DND-41 (cell line): ENCODE measurements at regions not wholly inside any gene's neighbourhood (a gene's known extent, or its start where the extent isn't known, plus 50 kb on each side); places are given as distances from the start of the nearest gene placed in this dataset.
A peak's percentile ranks its signal among the peaks of the same experiment; 100 is the strongest.

Experiments used
- ATAC-seq: fragments of 200-7000 bp; cut with Tn5 transposase; 3 replicates; pipeline ENCODE4 v1.9.1; 2021; ENCODE audit warnings: low read depth; ENCODE audit not compliant: insufficient read depth
- DNase-seq: peaks from one replicate; pipeline ENCODE4 v3.0.0-alpha.2; 2020
- H2AFZ ChIP-seq: 2 replicates; pipeline ENCODE4 v1.6.0; 2012; ENCODE audit warnings: low read depth, low read length
- H3K27ac ChIP-seq: 2 replicates; pipeline ENCODE4 v1.5.1; 2012; ENCODE audit warnings: low read length, inconsistent platforms
- H3K27me3 ChIP-seq: fragments of 200-600 bp; sonication (generic); 2 replicates; pipeline ENCODE4 v1.6.0; 2012; ENCODE audit warnings: low read length, mild to moderate bottlenecking, inconsistent platforms; ENCODE audit not compliant: insufficient read depth, poor library complexity
- H3K36me3 ChIP-seq: 2 replicates; pipeline ENCODE4 v1.5.1; 2012; ENCODE audit warnings: low read length, inconsistent platforms; ENCODE audit not compliant: insufficient read depth
- H3K4me1 ChIP-seq: 2 replicates; pipeline ENCODE4 v1.5.1; 2012; ENCODE audit warnings: mild to moderate bottlenecking, low read length; ENCODE audit not compliant: insufficient read depth
- H3K4me2 ChIP-seq: 2 replicates; pipeline ENCODE4 v1.6.0; 2012; ENCODE audit warnings: mild to moderate bottlenecking, moderate library complexity, low read length, inconsistent platforms; ENCODE audit not compliant: insufficient read depth
- H3K4me3 ChIP-seq, 2 experiments: fragments of 200-600 bp in 1 of 2; shearing (Covaris generic) in 1 of 2; 2 replicates each; pipeline ENCODE4 v1.5.1; 2012 to 2016; ENCODE audit warnings: inconsistent platforms in 2 of 2, low read length in 2 of 2, mild to moderate bottlenecking in 2 of 2, low read depth in 1 of 2, moderate library complexity in 1 of 2
- H3K79me2 ChIP-seq: 2 replicates; pipeline ENCODE4 v1.6.0; 2012; ENCODE audit warnings: low read length, inconsistent platforms; ENCODE audit not compliant: insufficient read depth
- H3K9ac ChIP-seq: 2 replicates; pipeline ENCODE4 v1.6.0; 2012; ENCODE audit warnings: low read depth, mild to moderate bottlenecking, inconsistent platforms, low read length, moderate library complexity
- H3K9me3 ChIP-seq: 2 replicates; pipeline ENCODE4 v1.5.1; 2012; ENCODE audit warnings: low read length, moderate library complexity, mild to moderate bottlenecking, inconsistent platforms; ENCODE audit not compliant: insufficient read depth, severe bottlenecking
- H4K20me1 ChIP-seq: 2 replicates; pipeline ENCODE4 v1.6.0; 2012; ENCODE audit warnings: low read length; ENCODE audit not compliant: insufficient read depth
- EZH2 ChIP-seq: IDR thresholded peaks from 3 replicates; pipeline ENCODE4 v1.6.1; 2012; ENCODE audit warnings: borderline replicate concordance, low read depth, mild to moderate bottlenecking, moderate library complexity, low read length, inconsistent platforms; ENCODE audit not compliant: severe bottlenecking
- TF ChIP-seq, protein P1 (sequence below): IDR thresholded peaks from 2 replicates; pipeline ENCODE4 v1.5.1; 2012; ENCODE audit warnings: borderline replicate concordance, low read length, moderate library complexity, mild to moderate bottlenecking; ENCODE audit not compliant: poor library complexity, severe bottlenecking; ENCODE audit errors: extremely low read depth

DNA sequence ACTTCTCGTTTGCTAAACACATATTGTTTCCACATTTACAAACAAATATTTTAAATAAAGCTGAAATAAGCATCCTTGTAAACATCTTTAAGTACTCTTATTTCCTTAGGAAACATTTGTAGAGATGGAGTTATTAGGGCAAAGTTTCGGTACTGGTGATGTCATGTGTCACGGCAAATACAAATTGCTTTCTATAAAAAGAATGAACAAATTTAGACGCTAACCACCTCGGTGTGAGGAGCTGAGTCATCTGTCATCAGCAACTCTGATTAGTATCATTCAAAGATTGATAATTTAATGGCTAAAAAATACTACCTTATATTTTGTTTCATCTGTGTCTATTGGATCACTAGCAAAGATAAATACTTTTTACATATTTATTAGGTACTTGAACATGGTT lies 982.0 kb downstream of the VRK1 start:
- Histone ChIP-seq H4K20me1 (no peaks in the 10 kb centered on the region), H3K9me3 (no peaks in the 10 kb centered on the region), H2AFZ (no peak overlapping the region), H3K4me1 (peaks cover 53% of the 10 kb centered on the region), H3K36me3 (no peaks in the 10 kb centered on the region), H3K4me3 (no peak overlapping the region), H3K9ac (no peak overlapping the region), H3K27ac (peak overlapping the region; percentile 96; the same call in 1 of the 2 replicates), H3K4me2 (no peak overlapping the region), H3K27me3 (no peaks in the 10 kb centered on the region), H3K79me2 (no peaks in the 10 kb centered on the region)
- no peak for DNase-seq
- no peak for ATAC-seq
- TF ChIP-seq, protein P1, sequence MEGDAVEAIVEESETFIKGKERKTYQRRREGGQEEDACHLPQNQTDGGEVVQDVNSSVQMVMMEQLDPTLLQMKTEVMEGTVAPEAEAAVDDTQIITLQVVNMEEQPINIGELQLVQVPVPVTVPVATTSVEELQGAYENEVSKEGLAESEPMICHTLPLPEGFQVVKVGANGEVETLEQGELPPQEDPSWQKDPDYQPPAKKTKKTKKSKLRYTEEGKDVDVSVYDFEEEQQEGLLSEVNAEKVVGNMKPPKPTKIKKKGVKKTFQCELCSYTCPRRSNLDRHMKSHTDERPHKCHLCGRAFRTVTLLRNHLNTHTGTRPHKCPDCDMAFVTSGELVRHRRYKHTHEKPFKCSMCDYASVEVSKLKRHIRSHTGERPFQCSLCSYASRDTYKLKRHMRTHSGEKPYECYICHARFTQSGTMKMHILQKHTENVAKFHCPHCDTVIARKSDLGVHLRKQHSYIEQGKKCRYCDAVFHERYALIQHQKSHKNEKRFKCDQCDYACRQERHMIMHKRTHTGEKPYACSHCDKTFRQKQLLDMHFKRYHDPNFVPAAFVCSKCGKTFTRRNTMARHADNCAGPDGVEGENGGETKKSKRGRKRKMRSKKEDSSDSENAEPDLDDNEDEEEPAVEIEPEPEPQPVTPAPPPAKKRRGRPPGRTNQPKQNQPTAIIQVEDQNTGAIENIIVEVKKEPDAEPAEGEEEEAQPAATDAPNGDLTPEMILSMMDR: no peak
- no peak for TF ChIP-seq EZH2

DNA sequence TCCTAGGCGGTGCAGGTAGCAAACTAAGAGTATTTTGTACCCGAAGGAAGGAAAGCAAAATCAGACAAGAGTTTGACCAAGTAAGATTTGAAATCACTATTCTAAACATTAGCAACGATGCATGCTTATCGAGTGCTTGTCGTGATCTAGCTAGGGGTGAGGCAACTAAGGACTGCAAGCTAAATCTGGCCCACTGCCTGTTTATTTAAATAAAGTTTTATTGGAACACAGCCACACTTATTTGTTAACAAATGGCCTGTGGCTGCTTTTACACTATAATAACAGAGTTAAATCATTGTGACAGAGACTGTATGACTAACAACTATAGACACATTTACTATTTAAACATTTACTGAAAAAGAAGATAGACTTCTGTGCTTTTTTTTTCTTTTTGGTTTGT lies 983.6 kb downstream of the VRK1 start:
- Histone ChIP-seq H3K79me2 (no peaks in the 10 kb centered on the region), H3K9ac (no peak overlapping the region), H3K4me3 (no peak overlapping the region), H3K4me1 (peaks cover 61% of the 10 kb centered on the region), H3K9me3 (no peaks in the 10 kb centered on the region), H3K27ac (peak overlapping the region; percentile 38; the same call in 1 of the 2 replicates), H4K20me1 (no peaks in the 10 kb centered on the region), H2AFZ (peak overlapping the region; percentile 47; the same call in 1 of the 2 replicates), H3K36me3 (no peaks in the 10 kb centered on the region), H3K4me2 (no peak overlapping the region), H3K27me3 (no peaks in the 10 kb centered on the region)
- TF ChIP-seq EZH2: no peak
- TF ChIP-seq, protein P1: no peak
- DNase-seq (no peak), ATAC-seq (no peak)

DNA sequence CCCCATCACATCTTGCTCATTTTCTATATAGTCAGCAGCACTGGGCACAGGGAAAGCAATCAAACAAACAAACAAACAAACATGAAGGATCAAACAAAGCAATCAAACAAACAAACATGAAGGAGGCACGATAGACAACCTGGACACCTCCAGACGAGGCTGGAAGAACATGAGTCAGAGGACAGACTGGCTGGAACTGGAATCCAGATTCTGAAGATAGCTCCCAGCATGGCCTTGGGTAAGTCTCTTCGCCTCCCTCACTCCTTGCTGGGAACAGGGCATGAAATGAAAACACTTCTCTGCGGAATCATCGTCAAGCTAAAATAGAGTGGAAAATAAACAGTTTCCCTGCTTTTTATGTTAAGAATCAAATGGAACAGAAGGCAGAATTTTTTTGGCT lies 984.8 kb downstream of the VRK1 start:
- TF ChIP-seq, protein P1: no peak
- TF ChIP-seq EZH2: no peak
- DNase-seq (no peak), ATAC-seq (no peak)
- H3K4me1 ChIP-seq: peaks cover 59% of the 10 kb centered on the region
- no peak overlapping the region for H3K4me3 ChIP-seq
- H3K4me2 ChIP-seq: no peak overlapping the region
- peak overlapping the region; percentile 17; the same call in 1 of the 2 replicates for H3K27ac ChIP-seq
- H3K27me3 ChIP-seq: no peaks in the 10 kb centered on the region
- H3K79me2 ChIP-seq: no peaks in the 10 kb centered on the region
- no peaks in the 10 kb centered on the region for H4K20me1 ChIP-seq
- H3K9ac ChIP-seq: no peak overlapping the region
- no peaks in the 10 kb centered on the region for H3K9me3 ChIP-seq
- H3K36me3 ChIP-seq: no peaks in the 10 kb centered on the region
- H2AFZ ChIP-seq: no peak overlapping the region

DNA sequence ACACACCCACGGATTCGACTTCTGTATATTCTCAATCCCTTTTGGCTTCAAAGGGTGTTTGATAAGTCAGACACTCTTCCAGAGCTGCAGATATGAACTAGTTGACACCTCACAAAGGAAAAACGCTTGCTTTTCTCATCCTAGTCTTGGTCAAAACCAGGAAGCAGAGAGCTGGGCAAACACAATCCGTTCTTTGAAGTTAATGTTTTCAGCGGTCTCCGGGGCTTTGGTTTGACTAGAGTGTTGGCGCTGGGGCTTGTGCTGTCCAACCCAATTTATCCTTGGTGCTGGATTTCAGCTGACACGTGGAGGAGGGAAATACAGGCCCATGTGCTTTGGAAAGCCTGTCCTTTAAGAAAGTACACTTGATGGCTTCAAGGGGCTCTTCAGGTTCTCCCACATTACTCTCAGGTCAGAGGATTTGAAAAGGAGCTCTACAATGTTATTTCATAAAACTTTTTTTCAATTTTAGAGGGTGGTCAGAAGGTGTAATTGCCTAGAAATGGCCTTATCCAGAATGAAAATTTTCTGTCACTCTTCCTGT lies 985.8 kb downstream of the VRK1 start:
- Histone ChIP-seq H2AFZ (peak overlapping the region; percentile 42), H3K4me2 (no peak overlapping the region), H4K20me1 (no peaks in the 10 kb centered on the region), H3K36me3 (no peaks in the 10 kb centered on the region), H3K27ac (peak overlapping the region; percentile 25; the same call in 1 of the 2 replicates), H3K4me1 (peaks cover 50% of the 10 kb centered on the region), H3K9me3 (no peaks in the 10 kb centered on the region), H3K27me3 (no peaks in the 10 kb centered on the region), H3K4me3 (no peak overlapping the region), H3K79me2 (no peaks in the 10 kb centered on the region), H3K9ac (no peak overlapping the region)
- DNase-seq: no peak
- ATAC-seq: no peak
- TF ChIP-seq, protein P1: no peak
- no peak for TF ChIP-seq EZH2
